CD14-positive monocyte (primary cell): ENCODE measurements at regions not wholly inside any gene's neighbourhood (a gene's known extent, or its start where the extent isn't known, plus 50 kb on each side); places are given as distances from the start of the nearest gene placed in this dataset.
"Not testable (repeated sequence)": the region's sequence is repeated elsewhere in the genome, so short reads cannot be mapped to it uniquely, and the experiment has no call there.

Experiments used
- DNase-seq, 3 donors: peaks; one replicate each; pipeline ENCODE4 v3.0.0-alpha.2; 2011 to 2022
- H2AFZ ChIP-seq: 2 replicates; pipeline ENCODE4 v1.6.0; 2012; ENCODE audit warnings: mild to moderate bottlenecking, low read depth, low read length, inconsistent platforms; ENCODE audit not compliant: insufficient read depth, poor library complexity, severe bottlenecking
- H3K27ac ChIP-seq, 2 donors: 1 replicate in 1 of 2; 2 replicates in 1 of 2; pipeline ENCODE4 v1.5.1; 2012 to 2013; ENCODE audit warnings: low read length in 2 of 2, control low read depth in 1 of 2, inconsistent platforms in 1 of 2, low read depth in 1 of 2, mild to moderate bottlenecking in 1 of 2
- H3K27me3 ChIP-seq, 2 donors: one replicate each; pipeline versions ENCODE4 v1.6.0 to v1.6.1; 2011 to 2013; ENCODE audit warnings: low read length in 2 of 2; ENCODE audit not compliant: control insufficient read depth in 2 of 2, insufficient read depth in 2 of 2
- H3K36me3 ChIP-seq, 2 donors: replicated peaks in 1 of 2; 1 replicate in 1 of 2; 2 replicates in 1 of 2; pipeline versions ENCODE4 v1.5.1 to v1.6.1; 2012 to 2013; ENCODE audit warnings: low read length in 2 of 2, control low read depth in 1 of 2, inconsistent platforms in 1 of 2, mild to moderate bottlenecking in 1 of 2; ENCODE audit not compliant: insufficient read depth in 2 of 2, control insufficient read depth in 1 of 2
- H3K4me1 ChIP-seq, 2 donors: 1 replicate in 1 of 2; 2 replicates in 1 of 2; pipeline versions ENCODE4 v1.5.1 to v1.6.1; 2012 to 2013; ENCODE audit warnings: low read length in 2 of 2, control low read depth in 1 of 2, inconsistent platforms in 1 of 2, mild to moderate bottlenecking in 1 of 2, moderate library complexity in 1 of 2; ENCODE audit not compliant: insufficient read depth in 2 of 2, control insufficient read depth in 1 of 2
- H3K4me2 ChIP-seq: replicated peaks from 2 replicates; pipeline ENCODE3; 2012; ENCODE audit warnings: low read length, moderate library complexity, mild to moderate bottlenecking; ENCODE audit not compliant: poor library complexity, severe bottlenecking; ENCODE audit errors: extremely low read depth
- H3K4me3 ChIP-seq, 3 experiments: fragments of 200-600 bp in 1 of 3; sonication (generic) in 1 of 3; replicated peaks in 1 of 3; 1 replicate in 2 of 3; 2 replicates in 1 of 3; pipeline ENCODE4 v1.5.1; 2011 to 2013; ENCODE audit warnings: low read length in 3 of 3, mild to moderate bottlenecking in 3 of 3, control low read depth in 2 of 3, low read depth in 2 of 3, inconsistent platforms in 1 of 3, moderate library complexity in 1 of 3
- H3K79me2 ChIP-seq: 2 replicates; pipeline ENCODE4 v1.6.0; 2012; ENCODE audit warnings: mild to moderate bottlenecking, control low read depth, inconsistent platforms, low read length, moderate library complexity; ENCODE audit not compliant: insufficient read depth
- H3K9ac ChIP-seq: 2 replicates; pipeline ENCODE4 v1.6.0; 2017; ENCODE audit warnings: low read length, mild to moderate bottlenecking; ENCODE audit not compliant: insufficient read depth, poor library complexity, severe bottlenecking
- H3K9me3 ChIP-seq, 2 donors: replicated peaks in 1 of 2; 1 replicate in 1 of 2; 2 replicates in 1 of 2; pipeline versions ENCODE4 v1.5.1 to v1.6.1; 2012 to 2013; ENCODE audit warnings: low read length in 2 of 2, control low read depth in 1 of 2; ENCODE audit not compliant: control insufficient read depth in 1 of 2, insufficient read depth in 1 of 2
- H4K20me1 ChIP-seq: 2 replicates; pipeline ENCODE4 v1.6.0; 2012; ENCODE audit warnings: mild to moderate bottlenecking, low read length, control low read depth, moderate library complexity; ENCODE audit not compliant: insufficient read depth
- H3K27ac Mint-ChIP-seq, 7 donors: one replicate each; pipeline ENCODE4 v1.8.0; 2020; ENCODE audit warnings: mild to moderate bottlenecking in 7 of 7, mixed read lengths in 7 of 7, moderate library complexity in 6 of 7, inconsistent platforms in 2 of 7
- H3K27me3 Mint-ChIP-seq, 3 donors: one replicate each; pipeline ENCODE4 v1.8.0; 2021 to 2022; ENCODE audit warnings: low read depth in 3 of 3, mild to moderate bottlenecking in 3 of 3, mixed read lengths in 3 of 3, moderate library complexity in 3 of 3, inconsistent platforms in 1 of 3
- H3K36me3 Mint-ChIP-seq, 2 donors: one replicate each; pipeline ENCODE4 v1.8.0; 2020; ENCODE audit warnings: mixed read lengths in 2 of 2, inconsistent platforms in 1 of 2, mild to moderate bottlenecking in 1 of 2
- H3K4me1 Mint-ChIP-seq: one replicate; pipeline ENCODE4 v1.8.0; 2020; ENCODE audit warnings: mild to moderate bottlenecking, mixed read lengths
- H3K4me3 Mint-ChIP-seq, 2 donors: one replicate each; pipeline ENCODE4 v1.8.0; 2020; ENCODE audit warnings: mild to moderate bottlenecking in 2 of 2, mixed read lengths in 2 of 2, moderate library complexity in 1 of 2
- H3K9me3 Mint-ChIP-seq, 7 donors: one replicate each; pipeline ENCODE4 v1.8.0; 2020 to 2022; ENCODE audit warnings: mixed read lengths in 7 of 7, mild to moderate bottlenecking in 6 of 7, moderate library complexity in 6 of 7, inconsistent platforms in 2 of 7
- WGBS: methylation state at CpG from one replicate; pipeline ENCODE4 v1.1.5; 2013; ENCODE audit warnings: missing lambda C conversion rate; ENCODE audit not compliant: insufficient coverage; 5-methylcytosine and 5-hydroxymethylcytosine counted together
- intact Hi-C, 2 donors: fragments of 100-400 bp; cut with micrococcal nuclease; formaldehyde crosslinking; loops; one replicate each; pipeline versions ENCODE4 v1.15.0 to v1.15.1; 2023
- TF ChIP-seq, protein P1 (sequence below): fragments of 200-600 bp; IDR thresholded peaks from one replicate; pipeline ENCODE4 v1.8.0; 2022; ENCODE audit warnings: antibody characterized with exemption, mild to moderate bottlenecking

DNA sequence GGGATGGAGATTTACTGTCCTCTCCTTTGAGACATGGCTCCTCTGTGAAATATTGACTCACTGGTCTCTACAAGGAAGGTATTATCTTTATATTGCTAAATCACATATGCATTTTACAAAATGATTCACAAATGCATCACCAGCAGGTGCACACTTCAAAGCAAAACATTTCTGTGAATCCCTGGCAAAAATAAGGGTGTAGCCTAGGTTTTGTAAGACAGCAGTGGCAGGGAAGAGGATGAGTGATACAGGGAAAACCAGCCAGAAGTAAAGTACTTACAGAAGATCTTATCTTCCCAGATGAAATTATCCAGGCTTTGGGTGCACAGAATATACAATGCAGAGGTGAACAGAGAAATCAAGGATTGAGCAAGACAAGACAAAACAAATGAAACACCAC is 1094.6 kb downstream of the GATA3 start:
- DNase-seq, result no peak

GRCh38 chr10:9153057-9153456 is 1098.6 kb downstream of the GATA3 start:
- H3K36me3 Mint-ChIP-seq, H3K9me3 ChIP-seq, H2AFZ ChIP-seq, H3K4me3 Mint-ChIP-seq, H3K27ac ChIP-seq, H4K20me1 ChIP-seq, H3K79me2 ChIP-seq, H3K27me3 Mint-ChIP-seq, intact Hi-C loops, H3K4me2 ChIP-seq, H3K36me3 ChIP-seq, DNase-seq, H3K4me1 ChIP-seq, H3K9me3 Mint-ChIP-seq, H3K27ac Mint-ChIP-seq, H3K27me3 ChIP-seq, H3K4me3 ChIP-seq, H3K9ac ChIP-seq, H3K4me1 Mint-ChIP-seq: not testable (repeated sequence)
- no CpG with 5 or more reads among the region's 1 CpG for WGBS

More for the DNA sequence above, 1094.6 kb downstream of the GATA3 start:
- intact Hi-C loops, result no loop called here
- no peaks in the 10 kb centered on the region for H3K27me3 Mint-ChIP-seq
- H3K27ac ChIP-seq, result no peak overlapping the region
- H3K27ac Mint-ChIP-seq, result no peak overlapping the region
- no peaks in the 10 kb centered on the region for H3K4me1 Mint-ChIP-seq
- H3K9me3 Mint-ChIP-seq, result peaks cover 0 to 4% (median 0%) of the 10 kb centered on the region in 7 donors
- no peak overlapping the region for H3K4me2 ChIP-seq
- no peaks in the 10 kb centered on the region for H4K20me1 ChIP-seq
- no peaks in the 10 kb centered on the region for H3K36me3 ChIP-seq
- no peaks in the 10 kb centered on the region for H3K9me3 ChIP-seq
- no peaks in the 10 kb centered on the region for H3K36me3 Mint-ChIP-seq
- no peaks in the 10 kb centered on the region for H3K4me1 ChIP-seq
- no peak overlapping the region for H2AFZ ChIP-seq
- no peak overlapping the region for H3K4me3 ChIP-seq
- TF ChIP-seq, protein P1, sequence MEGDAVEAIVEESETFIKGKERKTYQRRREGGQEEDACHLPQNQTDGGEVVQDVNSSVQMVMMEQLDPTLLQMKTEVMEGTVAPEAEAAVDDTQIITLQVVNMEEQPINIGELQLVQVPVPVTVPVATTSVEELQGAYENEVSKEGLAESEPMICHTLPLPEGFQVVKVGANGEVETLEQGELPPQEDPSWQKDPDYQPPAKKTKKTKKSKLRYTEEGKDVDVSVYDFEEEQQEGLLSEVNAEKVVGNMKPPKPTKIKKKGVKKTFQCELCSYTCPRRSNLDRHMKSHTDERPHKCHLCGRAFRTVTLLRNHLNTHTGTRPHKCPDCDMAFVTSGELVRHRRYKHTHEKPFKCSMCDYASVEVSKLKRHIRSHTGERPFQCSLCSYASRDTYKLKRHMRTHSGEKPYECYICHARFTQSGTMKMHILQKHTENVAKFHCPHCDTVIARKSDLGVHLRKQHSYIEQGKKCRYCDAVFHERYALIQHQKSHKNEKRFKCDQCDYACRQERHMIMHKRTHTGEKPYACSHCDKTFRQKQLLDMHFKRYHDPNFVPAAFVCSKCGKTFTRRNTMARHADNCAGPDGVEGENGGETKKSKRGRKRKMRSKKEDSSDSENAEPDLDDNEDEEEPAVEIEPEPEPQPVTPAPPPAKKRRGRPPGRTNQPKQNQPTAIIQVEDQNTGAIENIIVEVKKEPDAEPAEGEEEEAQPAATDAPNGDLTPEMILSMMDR, result no peak
- H3K9ac ChIP-seq, result no peak overlapping the region
- H3K27me3 ChIP-seq, result no peaks in the 10 kb centered on the region
- H3K79me2 ChIP-seq, result no peaks in the 10 kb centered on the region
- no peak overlapping the region for H3K4me3 Mint-ChIP-seq
